ENCODE measurements at regions not wholly inside any gene's neighbourhood (a gene's known extent, or its start where the extent isn't known, plus 50 kb on each side); places are given as distances from the start of the nearest gene placed in this dataset.

DNA sequence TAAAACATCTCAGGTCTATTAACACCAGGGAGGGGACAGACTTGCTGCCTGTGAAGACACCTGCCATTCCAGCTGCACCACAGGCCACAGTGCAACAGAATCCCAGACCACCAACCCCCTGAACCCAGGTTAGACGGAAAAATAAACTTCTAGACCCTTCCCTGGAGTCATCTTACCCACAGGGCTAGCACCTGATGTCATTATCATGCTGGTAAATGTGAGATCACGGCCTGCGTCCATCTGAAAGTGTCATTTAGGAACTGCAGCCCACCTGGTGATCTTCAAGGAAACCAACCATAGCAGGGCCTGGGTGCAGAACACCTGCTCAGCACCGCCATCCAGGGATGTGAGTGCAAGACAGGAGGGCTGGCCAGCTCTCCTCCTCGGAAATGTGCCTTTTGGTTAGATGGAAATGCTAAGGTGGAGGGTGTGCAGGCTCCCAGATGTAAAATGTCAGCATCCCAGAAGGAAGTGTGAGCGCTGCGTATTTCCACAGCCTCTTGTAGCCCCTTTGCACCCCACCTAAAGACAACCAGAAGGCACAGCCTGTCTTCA, 80.8 kb downstream of the PTGR3 start:
- TF ChIP-seq, protein P1, sequence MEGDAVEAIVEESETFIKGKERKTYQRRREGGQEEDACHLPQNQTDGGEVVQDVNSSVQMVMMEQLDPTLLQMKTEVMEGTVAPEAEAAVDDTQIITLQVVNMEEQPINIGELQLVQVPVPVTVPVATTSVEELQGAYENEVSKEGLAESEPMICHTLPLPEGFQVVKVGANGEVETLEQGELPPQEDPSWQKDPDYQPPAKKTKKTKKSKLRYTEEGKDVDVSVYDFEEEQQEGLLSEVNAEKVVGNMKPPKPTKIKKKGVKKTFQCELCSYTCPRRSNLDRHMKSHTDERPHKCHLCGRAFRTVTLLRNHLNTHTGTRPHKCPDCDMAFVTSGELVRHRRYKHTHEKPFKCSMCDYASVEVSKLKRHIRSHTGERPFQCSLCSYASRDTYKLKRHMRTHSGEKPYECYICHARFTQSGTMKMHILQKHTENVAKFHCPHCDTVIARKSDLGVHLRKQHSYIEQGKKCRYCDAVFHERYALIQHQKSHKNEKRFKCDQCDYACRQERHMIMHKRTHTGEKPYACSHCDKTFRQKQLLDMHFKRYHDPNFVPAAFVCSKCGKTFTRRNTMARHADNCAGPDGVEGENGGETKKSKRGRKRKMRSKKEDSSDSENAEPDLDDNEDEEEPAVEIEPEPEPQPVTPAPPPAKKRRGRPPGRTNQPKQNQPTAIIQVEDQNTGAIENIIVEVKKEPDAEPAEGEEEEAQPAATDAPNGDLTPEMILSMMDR (IDR thresholded peaks at IDR 0.05), result no peak
- TF ChIP-seq, protein P2, sequence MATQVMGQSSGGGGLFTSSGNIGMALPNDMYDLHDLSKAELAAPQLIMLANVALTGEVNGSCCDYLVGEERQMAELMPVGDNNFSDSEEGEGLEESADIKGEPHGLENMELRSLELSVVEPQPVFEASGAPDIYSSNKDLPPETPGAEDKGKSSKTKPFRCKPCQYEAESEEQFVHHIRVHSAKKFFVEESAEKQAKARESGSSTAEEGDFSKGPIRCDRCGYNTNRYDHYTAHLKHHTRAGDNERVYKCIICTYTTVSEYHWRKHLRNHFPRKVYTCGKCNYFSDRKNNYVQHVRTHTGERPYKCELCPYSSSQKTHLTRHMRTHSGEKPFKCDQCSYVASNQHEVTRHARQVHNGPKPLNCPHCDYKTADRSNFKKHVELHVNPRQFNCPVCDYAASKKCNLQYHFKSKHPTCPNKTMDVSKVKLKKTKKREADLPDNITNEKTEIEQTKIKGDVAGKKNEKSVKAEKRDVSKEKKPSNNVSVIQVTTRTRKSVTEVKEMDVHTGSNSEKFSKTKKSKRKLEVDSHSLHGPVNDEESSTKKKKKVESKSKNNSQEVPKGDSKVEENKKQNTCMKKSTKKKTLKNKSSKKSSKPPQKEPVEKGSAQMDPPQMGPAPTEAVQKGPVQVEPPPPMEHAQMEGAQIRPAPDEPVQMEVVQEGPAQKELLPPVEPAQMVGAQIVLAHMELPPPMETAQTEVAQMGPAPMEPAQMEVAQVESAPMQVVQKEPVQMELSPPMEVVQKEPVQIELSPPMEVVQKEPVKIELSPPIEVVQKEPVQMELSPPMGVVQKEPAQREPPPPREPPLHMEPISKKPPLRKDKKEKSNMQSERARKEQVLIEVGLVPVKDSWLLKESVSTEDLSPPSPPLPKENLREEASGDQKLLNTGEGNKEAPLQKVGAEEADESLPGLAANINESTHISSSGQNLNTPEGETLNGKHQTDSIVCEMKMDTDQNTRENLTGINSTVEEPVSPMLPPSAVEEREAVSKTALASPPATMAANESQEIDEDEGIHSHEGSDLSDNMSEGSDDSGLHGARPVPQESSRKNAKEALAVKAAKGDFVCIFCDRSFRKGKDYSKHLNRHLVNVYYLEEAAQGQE (IDR thresholded peaks at IDR 0.05; ENCODE audit: insufficient read depth in 1 of 2, low read depth in 2 of 2, low read length in 1 of 2), result no peak
- no peak for TF ChIP-seq POLR2AphosphoS5 (IDR thresholded peaks at IDR 0.05; ENCODE audit: low read depth, low read length)
- no peak for TF ChIP-seq SIN3A (IDR thresholded peaks at IDR 0.05; ENCODE audit: borderline replicate concordance, insufficient read depth, low read depth, low read length)
- TF ChIP-seq TCF7L2 (IDR thresholded peaks at IDR 0.05; ENCODE audit: low read depth, low read length), result no peak

All from Panc1 (cell line).